HFFc6 (cell line): ENCODE measurements at regions not wholly inside any gene's neighbourhood (a gene's known extent, or its start where the extent isn't known, plus 50 kb on each side); places are given as distances from the start of the nearest gene placed in this dataset.

ENCODE experiments used
- DNase-seq: peaks from one replicate; pipeline ENCODE4 v3.0.0-alpha.2; 2018
- H3K27ac Mint-ChIP-seq: 2 replicates; pipeline ENCODE4 v1.8.0; 2020; ENCODE audit warnings: mild to moderate bottlenecking, mixed read lengths
- H3K27me3 Mint-ChIP-seq: 2 replicates; pipeline ENCODE4 v1.8.0; 2021; ENCODE audit warnings: mild to moderate bottlenecking, moderate library complexity, mixed read lengths; ENCODE audit not compliant: insufficient read depth
- H3K36me3 Mint-ChIP-seq: 2 replicates; pipeline ENCODE4 v1.8.0; 2021; ENCODE audit warnings: low read depth, mixed read lengths
- H3K4me1 Mint-ChIP-seq: 2 replicates; pipeline ENCODE4 v1.8.0; 2020; ENCODE audit warnings: low read depth, mixed read lengths
- H3K4me3 Mint-ChIP-seq: 2 replicates; pipeline ENCODE4 v1.8.0; 2020; ENCODE audit warnings: mild to moderate bottlenecking, moderate library complexity, mixed read lengths
- H3K9me3 Mint-ChIP-seq: 2 replicates; pipeline ENCODE4 v1.8.0; 2020; ENCODE audit warnings: mild to moderate bottlenecking, mixed read lengths
- CTCF ChIP-seq: fragments of 200-600 bp; sonication (generic); IDR thresholded peaks from 2 replicates; pipeline ENCODE4 v1.5.0; 2021; ENCODE audit warnings: antibody characterized with exemption, mild to moderate bottlenecking

GRCh38 chr10:3684891-3685290 lies 100.1 kb downstream of the KLF6 start:
- Mint-ChIP-seq H3K4me3 (no peak overlapping the region), H3K27me3 (peaks cover 9% of the 10 kb centered on the region), H3K4me1 (peaks cover 12% of the 10 kb centered on the region), H3K27ac (no peak overlapping the region), H3K9me3 (no peaks in the 10 kb centered on the region), H3K36me3 (no peaks in the 10 kb centered on the region)
- TF ChIP-seq CTCF, result no peak
- no peak for DNase-seq

- no peak overlapping the region for H3K4me3 Mint-ChIP-seq
- no peak for TF ChIP-seq CTCF
Observed at GRCh38 chr10:3683560-3683959, 101.4 kb downstream of the KLF6 start.

GRCh38 chr10:3682745-3683144 lies 102.3 kb downstream of the KLF6 start:
- no peak overlapping the region for H3K27ac Mint-ChIP-seq
- H3K36me3 Mint-ChIP-seq, result no peaks in the 10 kb centered on the region
- no peak for TF ChIP-seq CTCF
- H3K9me3 Mint-ChIP-seq, result no peaks in the 10 kb centered on the region
- H3K4me1 Mint-ChIP-seq, result peaks cover 4% of the 10 kb centered on the region
- H3K4me3 Mint-ChIP-seq, result no peak overlapping the region
- DNase-seq, result no peak
- peaks cover 17% of the 10 kb centered on the region for H3K27me3 Mint-ChIP-seq

More at GRCh38 chr10:3683560-3683959, 101.4 kb downstream of the KLF6 start:
- Mint-ChIP-seq H3K9me3 (no peaks in the 10 kb centered on the region), H3K27ac (no peak overlapping the region), H3K36me3 (no peaks in the 10 kb centered on the region), H3K27me3 (peaks cover 12% of the 10 kb centered on the region), H3K4me1 (peaks cover 7% of the 10 kb centered on the region)
- DNase-seq, result no peak

- peaks cover 17% of the 10 kb centered on the region for H3K27me3 Mint-ChIP-seq
- no peak for DNase-seq
- H3K4me1 Mint-ChIP-seq, result no peaks in the 10 kb centered on the region
- H3K9me3 Mint-ChIP-seq, result no peaks in the 10 kb centered on the region
- H3K4me3 Mint-ChIP-seq, result no peak overlapping the region
- H3K36me3 Mint-ChIP-seq, result no peaks in the 10 kb centered on the region
- no peak for TF ChIP-seq CTCF
- H3K27ac Mint-ChIP-seq, result no peak overlapping the region
Observed at GRCh38 chr10:3681642-3682554, 103.1 kb downstream of the KLF6 start.

GRCh38 chr10:3679950-3680629 lies 104.9 kb downstream of the KLF6 start:
- no peak for DNase-seq
- H3K27me3 Mint-ChIP-seq, result peaks cover 13% of the 10 kb centered on the region
- no peak overlapping the region for H3K4me3 Mint-ChIP-seq
- H3K27ac Mint-ChIP-seq, result no peak overlapping the region
- H3K4me1 Mint-ChIP-seq, result no peaks in the 10 kb centered on the region
- no peak for TF ChIP-seq CTCF
- no peaks in the 10 kb centered on the region for H3K9me3 Mint-ChIP-seq
- H3K36me3 Mint-ChIP-seq, result no peaks in the 10 kb centered on the region
